ENCODE measurements at regions not wholly inside any gene's neighbourhood (a gene's known extent, or its start where the extent isn't known, plus 50 kb on each side); places are given as distances from the start of the nearest gene placed in this dataset.

DNA sequence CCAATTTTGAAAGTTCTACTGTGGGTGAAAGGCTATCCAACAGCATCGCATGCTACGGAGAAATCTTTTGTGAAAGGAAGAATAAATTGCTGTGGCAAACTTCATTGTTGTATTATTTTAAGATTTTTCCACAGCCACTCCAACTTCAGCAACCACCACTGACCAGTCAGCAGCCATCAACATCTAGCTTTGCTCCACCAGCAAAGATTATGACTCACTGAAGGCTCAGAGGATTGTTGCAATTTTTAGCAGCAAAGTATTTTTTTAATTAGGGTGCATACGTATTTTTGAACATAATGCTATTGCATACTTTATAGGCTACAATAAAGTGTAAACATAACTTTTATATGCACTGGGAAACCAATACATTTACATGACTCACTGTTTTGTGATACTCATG is 493.5 kb downstream of the TFAP2A start:
- TF ChIP-seq, protein P1, sequence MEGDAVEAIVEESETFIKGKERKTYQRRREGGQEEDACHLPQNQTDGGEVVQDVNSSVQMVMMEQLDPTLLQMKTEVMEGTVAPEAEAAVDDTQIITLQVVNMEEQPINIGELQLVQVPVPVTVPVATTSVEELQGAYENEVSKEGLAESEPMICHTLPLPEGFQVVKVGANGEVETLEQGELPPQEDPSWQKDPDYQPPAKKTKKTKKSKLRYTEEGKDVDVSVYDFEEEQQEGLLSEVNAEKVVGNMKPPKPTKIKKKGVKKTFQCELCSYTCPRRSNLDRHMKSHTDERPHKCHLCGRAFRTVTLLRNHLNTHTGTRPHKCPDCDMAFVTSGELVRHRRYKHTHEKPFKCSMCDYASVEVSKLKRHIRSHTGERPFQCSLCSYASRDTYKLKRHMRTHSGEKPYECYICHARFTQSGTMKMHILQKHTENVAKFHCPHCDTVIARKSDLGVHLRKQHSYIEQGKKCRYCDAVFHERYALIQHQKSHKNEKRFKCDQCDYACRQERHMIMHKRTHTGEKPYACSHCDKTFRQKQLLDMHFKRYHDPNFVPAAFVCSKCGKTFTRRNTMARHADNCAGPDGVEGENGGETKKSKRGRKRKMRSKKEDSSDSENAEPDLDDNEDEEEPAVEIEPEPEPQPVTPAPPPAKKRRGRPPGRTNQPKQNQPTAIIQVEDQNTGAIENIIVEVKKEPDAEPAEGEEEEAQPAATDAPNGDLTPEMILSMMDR (conservative IDR thresholded peaks at IDR 0.05), result no peak
- no peak overlapping the region for H3K27ac ChIP-seq

GRCh38 chr6:9914951-9915350 is 499.9 kb downstream of the TFAP2A start:
- TF ChIP-seq, protein P1 (conservative IDR thresholded peaks at IDR 0.05), result no peak
- no peak overlapping the region for H3K27ac ChIP-seq

DNA sequence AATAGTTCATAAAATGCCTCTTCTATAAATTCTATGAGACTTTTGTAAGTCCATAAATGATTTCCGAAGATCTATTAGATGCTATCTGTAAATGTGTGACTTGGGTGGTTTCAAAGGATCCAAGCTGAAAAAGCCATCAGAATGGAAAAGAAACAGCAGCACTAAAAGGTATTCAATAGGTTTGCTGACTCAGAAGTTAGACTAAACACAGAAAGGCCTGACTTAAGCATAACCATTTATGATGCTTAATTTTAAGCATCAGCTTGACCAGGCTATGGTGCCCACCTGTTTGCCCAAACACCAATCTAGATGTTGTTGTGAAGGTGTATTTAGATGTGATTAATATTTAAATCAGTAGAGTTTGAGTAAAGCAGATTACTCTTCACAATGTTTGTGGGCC is 513.5 kb downstream of the TFAP2A start:
- no peak overlapping the region for H3K27ac ChIP-seq
- TF ChIP-seq, protein P1 (conservative IDR thresholded peaks at IDR 0.05), result no peak

GRCh38 chr6:9896806-9897205 is 518.1 kb downstream of the TFAP2A start:
- TF ChIP-seq, protein P1 (conservative IDR thresholded peaks at IDR 0.05), result no peak
- H3K27ac ChIP-seq, result no peak overlapping the region

DNA sequence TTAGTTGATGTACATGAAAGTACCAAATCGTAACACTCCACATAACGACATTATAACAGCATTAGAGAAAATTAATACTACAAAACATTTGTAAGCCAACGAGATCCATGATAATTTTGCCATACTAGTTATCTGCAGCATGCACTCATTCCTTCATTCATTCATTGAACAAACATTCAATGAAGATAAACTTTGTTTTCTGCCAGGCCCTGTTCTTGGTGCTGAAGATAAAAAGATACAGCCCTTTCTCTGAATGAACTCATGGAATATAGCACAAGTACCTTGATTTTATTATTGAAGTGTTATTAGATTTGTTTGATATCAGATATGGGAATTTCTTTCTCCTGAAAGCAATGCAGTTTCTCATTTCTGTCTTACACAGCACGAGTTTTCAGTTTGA is 524.0 kb downstream of the TFAP2A start:
- TF ChIP-seq, protein P1 (conservative IDR thresholded peaks at IDR 0.05), result no peak

GRCh38 chr6:9890469-9890868 is 524.4 kb downstream of the TFAP2A start:
- TF ChIP-seq, protein P1 (conservative IDR thresholded peaks at IDR 0.05), result no peak

More for the DNA sequence above, 524.0 kb downstream of the TFAP2A start:
- H3K27ac ChIP-seq, result no peak overlapping the region

GRCh38 chr6:9878535-9878934 is 536.3 kb downstream of the TFAP2A start:
- H3K27ac ChIP-seq, result no peak overlapping the region
- TF ChIP-seq, protein P1 (conservative IDR thresholded peaks at IDR 0.05), result no peak

More at GRCh38 chr6:9890469-9890868, 524.4 kb downstream of the TFAP2A start:
- H3K27ac ChIP-seq, result no peak overlapping the region

All from VCaP (cell line).